ENCODE measurements at regions not wholly inside any gene's neighbourhood (a gene's known extent, or its start where the extent isn't known, plus 50 kb on each side); places are given as distances from the start of the nearest gene placed in this dataset.
A peak's percentile ranks its signal among the peaks of the same experiment; 100 is the strongest.
"Not testable (repeated sequence)": the region's sequence is repeated elsewhere in the genome, so short reads cannot be mapped to it uniquely, and the experiment has no call there.

GRCh38 chr17:33986566-33986965 lies 268.5 kb upstream of the CCL2 start:
- DNase-seq = no peak

DNA sequence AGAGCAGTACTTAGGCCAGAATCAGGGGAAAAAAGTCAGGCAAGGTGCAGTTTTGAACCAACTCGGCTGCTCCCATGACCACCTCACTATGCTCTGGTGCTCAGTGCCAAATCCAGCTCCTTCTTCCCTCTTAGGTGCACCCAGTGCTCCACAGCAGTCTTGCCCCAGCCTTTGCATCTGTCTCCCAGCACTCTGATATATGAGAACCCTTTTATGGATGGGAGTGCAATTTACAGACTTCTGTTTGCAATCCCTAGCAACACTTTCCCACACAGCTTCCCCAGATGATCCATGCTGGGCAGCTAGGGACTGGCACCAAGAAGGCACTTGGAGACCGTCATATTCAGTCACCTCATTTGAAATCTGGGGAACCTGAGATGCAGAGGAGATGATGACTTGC lies 267.9 kb upstream of the CCL2 start:
- no peak for DNase-seq

DNA sequence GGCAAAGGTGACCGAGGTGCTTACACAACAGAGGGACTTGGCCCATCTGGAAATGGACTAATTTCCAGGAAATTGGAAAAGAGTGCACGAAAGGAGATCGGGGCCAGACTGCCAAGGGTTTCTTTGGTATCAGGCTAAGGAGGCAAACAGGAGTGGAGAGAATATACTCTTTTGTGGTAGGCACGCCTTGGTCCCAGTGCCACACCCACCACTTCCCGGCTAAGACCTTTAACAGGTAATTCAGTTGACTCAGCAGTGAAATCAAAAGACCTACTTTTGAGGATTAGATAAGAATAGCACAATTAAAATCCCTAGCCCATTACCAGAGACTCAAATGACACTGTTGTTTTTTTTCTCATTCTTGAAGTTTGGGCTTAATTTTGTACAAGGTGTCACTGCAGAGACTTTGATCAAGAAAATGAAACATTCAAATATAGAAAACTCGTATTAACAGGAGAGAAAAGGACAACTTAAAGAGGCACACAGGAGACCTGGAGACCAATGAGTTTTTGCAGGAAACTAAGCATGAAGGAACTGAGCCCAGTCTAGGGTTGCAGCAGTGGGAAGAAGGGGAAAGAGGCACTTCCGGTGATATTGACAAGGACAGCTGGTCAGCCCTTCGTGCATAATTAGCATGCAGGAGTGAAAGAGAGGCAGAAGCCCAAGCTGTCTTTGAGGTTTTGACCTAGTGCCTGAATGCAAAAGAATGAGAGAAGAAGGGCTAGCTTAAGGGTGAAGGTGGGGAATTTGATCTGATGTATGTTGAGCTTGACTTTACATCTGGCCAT lies 265.5 kb upstream of the CCL2 start:
- no peak for DNase-seq

GRCh38 chr17:33990943-33991706 lies 264.0 kb upstream of the CCL2 start:
- DNase-seq = peak in 1 of 2 donors; percentile 30

- no peak for DNase-seq
Measured at GRCh38 chr17:33992113-33992512, 263.0 kb upstream of the CCL2 start.

- no peak for DNase-seq
Measured at GRCh38 chr17:34000639-34001038, 254.4 kb upstream of the CCL2 start.

- DNase-seq = no peak
Measured at GRCh38 chr17:34001246-34001645, 253.8 kb upstream of the CCL2 start.

- no peak for DNase-seq
Measured at GRCh38 chr17:34006126-34006525, 249.0 kb upstream of the CCL2 start.

GRCh38 chr17:34008125-34008524 lies 247.0 kb upstream of the CCL2 start:
- DNase-seq = no peak

GRCh38 chr17:34009912-34010311 lies 245.2 kb upstream of the CCL2 start:
- no peak for DNase-seq

GRCh38 chr17:34010534-34010933 lies 244.6 kb upstream of the CCL2 start:
- no peak for DNase-seq

- DNase-seq = no peak
Measured at GRCh38 chr17:34011599-34011998, 243.5 kb upstream of the CCL2 start.

- DNase-seq = no peak
Measured at GRCh38 chr17:34012709-34013375, 242.2 kb upstream of the CCL2 start.

GRCh38 chr17:34015253-34015652 lies 239.8 kb upstream of the CCL2 start:
- DNase-seq = no peak

- DNase-seq = no peak
Measured at GRCh38 chr17:34024386-34024785, 230.7 kb upstream of the CCL2 start.

DNA sequence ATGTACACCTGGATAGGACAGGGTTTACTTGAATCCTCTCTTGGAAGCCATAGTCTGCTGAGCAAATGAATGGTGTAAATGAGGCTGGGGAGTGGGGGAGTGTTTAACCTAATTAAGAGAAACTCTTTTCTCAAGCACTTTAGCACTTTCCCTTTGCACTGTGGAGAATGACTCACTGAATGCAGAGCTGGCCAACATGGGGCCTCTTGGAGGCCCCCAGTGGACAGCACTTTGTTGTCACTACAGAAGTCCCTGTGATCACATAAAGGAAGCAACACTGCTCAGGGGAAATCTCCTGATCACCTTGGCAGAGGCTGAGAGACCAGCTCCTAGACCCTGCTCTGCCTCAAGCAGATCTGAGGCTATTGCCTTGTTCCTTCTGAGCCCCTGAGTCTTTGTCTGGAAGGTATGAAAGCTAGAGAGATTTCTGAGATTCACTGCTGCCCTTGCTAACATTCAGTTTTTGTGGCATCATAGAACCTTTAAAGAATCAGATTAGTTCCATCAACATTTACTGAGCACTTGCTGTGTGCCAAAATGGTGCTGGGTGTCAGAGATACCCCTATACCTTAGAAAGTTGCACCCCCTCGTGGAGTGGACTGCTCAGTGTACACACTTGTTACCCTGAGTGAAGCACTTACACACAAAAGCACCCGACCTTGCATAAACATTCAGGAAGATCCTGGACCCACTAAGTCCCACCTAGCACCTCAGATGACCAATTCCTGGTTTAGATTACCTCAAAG lies 230.1 kb upstream of the CCL2 start:
- DNase-seq = no peak

DNA sequence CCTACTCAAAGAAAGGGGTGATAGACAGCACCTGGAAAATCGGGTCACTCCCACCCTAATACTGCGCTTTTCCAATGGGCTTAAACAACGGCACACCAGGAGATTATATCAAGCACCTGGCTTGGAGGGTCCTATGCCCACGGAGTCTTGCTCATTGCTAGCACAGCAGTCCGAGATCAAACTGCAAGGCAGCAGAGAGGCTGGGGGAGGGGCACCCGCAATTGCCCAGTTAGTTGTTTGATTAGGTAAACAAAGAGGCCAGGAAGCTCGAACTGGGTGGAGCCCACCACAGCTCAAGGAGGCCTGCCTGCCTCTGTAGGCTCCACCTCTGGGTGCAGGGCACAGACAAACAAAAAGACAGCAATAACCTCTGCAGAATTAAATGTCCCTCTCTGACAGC lies 224.5 kb upstream of the CCL2 start:
- not testable (repeated sequence) for DNase-seq

DNA sequence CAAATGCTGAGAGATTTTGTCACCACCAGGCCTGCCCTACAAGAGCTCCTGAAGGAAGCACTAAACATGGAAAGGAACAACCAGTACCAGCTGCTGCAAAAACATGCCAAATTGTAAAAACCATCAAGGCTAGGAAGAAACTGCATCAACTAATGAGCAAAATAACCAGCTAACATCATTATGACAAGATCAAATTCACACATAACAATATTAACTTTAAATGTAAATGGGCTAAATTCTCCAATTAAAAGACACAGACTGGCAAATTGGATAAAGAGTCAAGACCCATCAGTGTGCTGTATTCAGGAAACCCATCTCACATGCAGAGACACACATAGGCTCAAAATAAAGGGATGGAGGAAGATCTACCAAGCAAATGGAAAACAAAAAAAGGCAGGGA lies 222.8 kb upstream of the CCL2 start:
- not testable (repeated sequence) for DNase-seq

- not testable (repeated sequence) for DNase-seq
Measured at GRCh38 chr17:34038786-34039185, 216.3 kb upstream of the CCL2 start.

- not testable (repeated sequence) for DNase-seq
Measured at GRCh38 chr17:34039213-34039612, 215.9 kb upstream of the CCL2 start.

DNA sequence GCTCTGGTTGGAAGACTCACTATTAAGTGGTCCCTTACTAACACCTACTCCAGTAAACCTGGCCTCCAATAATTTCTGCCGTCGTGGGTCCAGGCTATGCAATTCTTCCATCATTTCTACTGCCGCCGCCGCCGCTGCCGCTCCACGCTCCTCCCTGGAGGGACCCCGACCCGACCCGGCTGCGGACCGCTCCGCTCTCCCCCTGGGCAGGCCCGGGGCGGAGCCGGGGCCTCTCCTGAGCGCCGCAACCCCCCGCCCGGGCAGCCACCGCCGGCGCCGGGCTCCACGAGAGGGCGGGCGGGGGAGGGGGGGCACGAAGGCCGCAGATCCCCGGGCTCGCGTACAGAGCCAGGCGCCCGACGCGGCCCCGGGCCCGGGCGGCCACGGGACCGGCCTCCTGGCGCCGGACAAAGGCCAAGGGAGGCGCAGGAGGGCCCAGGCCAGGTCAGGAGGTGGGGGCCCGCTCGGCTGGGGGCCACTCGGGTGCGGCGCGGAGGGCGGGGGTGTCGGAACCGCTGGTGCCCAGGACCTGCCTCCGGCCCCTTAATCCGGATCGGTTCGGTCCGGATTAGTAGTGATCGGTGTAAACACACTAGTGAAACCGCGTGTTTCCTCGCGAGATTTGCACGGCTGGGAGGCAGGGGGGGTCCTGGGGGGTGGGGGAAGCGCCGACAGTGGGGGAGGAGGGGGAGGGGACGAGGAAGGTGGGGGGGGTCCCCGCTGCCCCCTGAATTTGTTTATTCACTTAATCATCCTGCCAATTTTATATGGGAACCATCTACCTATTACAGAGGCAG lies 215.1 kb upstream of the CCL2 start:
- not testable (repeated sequence) for DNase-seq

- no peak for DNase-seq
Measured at GRCh38 chr17:34045990-34046389, 209.1 kb upstream of the CCL2 start.

Data from bone marrow (tissue), 2 donors.